ENCODE measurements at regions not wholly inside any gene's neighbourhood (a gene's known extent, or its start where the extent isn't known, plus 50 kb on each side); places are given as distances from the start of the nearest gene placed in this dataset.

DNA sequence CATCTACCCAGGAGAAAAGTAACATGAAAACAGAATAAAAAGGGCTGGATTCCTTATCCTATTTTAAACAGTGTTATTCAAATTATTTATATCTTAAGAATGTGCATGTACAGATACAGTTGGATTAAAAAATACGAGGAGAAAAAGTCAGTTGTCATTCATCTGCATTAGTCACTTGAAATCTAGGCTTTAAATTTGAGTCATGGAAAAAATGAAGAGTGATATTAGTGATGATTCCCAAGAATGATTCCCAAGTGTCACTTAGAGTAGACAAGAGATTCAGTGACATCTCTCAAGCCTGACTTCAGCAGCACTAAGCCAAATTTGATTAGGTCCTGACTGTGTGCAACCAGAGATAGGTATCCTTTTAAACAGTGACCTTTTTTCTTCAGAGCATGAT lies 394.2 kb downstream of the IRS1 start (continued):
- TF ChIP-seq REST (IDR thresholded peaks at IDR 0.05) (no peak), HOXB5 (CRISPR knock-in tag; IDR thresholded peaks at IDR 0.05) (no peak), TFCP2L1 (CRISPR knock-in tag; IDR thresholded peaks at IDR 0.05) (no peak), ESRRA (IDR thresholded peaks at IDR 0.05; ENCODE audit: borderline replicate concordance, low read length) (no peak), POLR2A (IDR thresholded peaks at IDR 0.05; ENCODE audit: low read length) (no peak), CHD4 (IDR thresholded peaks at IDR 0.05; ENCODE audit: borderline replicate concordance) (no peak), CBX2 (IDR thresholded peaks at IDR 0.05; ENCODE audit: borderline replicate concordance, low read depth) (no peak), NFE2L2 (conservative IDR thresholded peaks at IDR 0.05; ENCODE audit: low read length) (no peak)
- TF ChIP-seq, protein P1, sequence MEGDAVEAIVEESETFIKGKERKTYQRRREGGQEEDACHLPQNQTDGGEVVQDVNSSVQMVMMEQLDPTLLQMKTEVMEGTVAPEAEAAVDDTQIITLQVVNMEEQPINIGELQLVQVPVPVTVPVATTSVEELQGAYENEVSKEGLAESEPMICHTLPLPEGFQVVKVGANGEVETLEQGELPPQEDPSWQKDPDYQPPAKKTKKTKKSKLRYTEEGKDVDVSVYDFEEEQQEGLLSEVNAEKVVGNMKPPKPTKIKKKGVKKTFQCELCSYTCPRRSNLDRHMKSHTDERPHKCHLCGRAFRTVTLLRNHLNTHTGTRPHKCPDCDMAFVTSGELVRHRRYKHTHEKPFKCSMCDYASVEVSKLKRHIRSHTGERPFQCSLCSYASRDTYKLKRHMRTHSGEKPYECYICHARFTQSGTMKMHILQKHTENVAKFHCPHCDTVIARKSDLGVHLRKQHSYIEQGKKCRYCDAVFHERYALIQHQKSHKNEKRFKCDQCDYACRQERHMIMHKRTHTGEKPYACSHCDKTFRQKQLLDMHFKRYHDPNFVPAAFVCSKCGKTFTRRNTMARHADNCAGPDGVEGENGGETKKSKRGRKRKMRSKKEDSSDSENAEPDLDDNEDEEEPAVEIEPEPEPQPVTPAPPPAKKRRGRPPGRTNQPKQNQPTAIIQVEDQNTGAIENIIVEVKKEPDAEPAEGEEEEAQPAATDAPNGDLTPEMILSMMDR (IDR thresholded peaks at IDR 0.05), result no peak
- TF ChIP-seq, protein P2, sequence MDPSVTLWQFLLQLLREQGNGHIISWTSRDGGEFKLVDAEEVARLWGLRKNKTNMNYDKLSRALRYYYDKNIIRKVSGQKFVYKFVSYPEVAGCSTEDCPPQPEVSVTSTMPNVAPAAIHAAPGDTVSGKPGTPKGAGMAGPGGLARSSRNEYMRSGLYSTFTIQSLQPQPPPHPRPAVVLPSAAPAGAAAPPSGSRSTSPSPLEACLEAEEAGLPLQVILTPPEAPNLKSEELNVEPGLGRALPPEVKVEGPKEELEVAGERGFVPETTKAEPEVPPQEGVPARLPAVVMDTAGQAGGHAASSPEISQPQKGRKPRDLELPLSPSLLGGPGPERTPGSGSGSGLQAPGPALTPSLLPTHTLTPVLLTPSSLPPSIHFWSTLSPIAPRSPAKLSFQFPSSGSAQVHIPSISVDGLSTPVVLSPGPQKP (IDR thresholded peaks at IDR 0.05; ENCODE audit: low read depth, low read length), result no peak
- TF ChIP-seq, protein P3, sequence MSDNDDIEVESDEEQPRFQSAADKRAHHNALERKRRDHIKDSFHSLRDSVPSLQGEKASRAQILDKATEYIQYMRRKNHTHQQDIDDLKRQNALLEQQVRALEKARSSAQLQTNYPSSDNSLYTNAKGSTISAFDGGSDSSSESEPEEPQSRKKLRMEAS (IDR thresholded peaks at IDR 0.05), result no peak

GRCh38 chr2:226403369-226403768 lies 396.3 kb downstream of the IRS1 start:
- DNase-seq (ENCODE audit: low read depth in 1 of 2, low spot score in 1 of 2), result peak; percentile 21 to 95
- ChIA-PET CTCF (interaction anchor here (0.6 to 1.6 kb wide), 2 partner anchors 397 to 678 kb away, joined by 3 to 4 read pairs; no protein-coding TSS in a partner anchor), POLR2A (interaction anchor here (0.6 to 1.5 kb wide), 10 partner anchors 8 to 396 kb away, joined by 3 to 5 read pairs (median 3); no protein-coding TSS in a partner anchor)
- peak; percentile 93 to 96 for ATAC-seq
- H3K27ac ChIP-seq, result peak overlapping the region; percentile 74 to 83
- no peak overlapping the region for H3K4me3 ChIP-seq
- no peak for FAIRE-seq
- peaks cover 26% of the 10 kb centered on the region for H3K9me3 ChIP-seq
- H3K4me1 ChIP-seq, result peaks cover 29% of the 10 kb centered on the region
- WGBS (ENCODE audit: missing lambda C conversion rate), result 4% methylated on average over 2 of the region's 2 CpGs
- H3K4me2 ChIP-seq, result peak overlapping the region; percentile 58
- TF ChIP-seq, protein P3 (IDR thresholded peaks at IDR 0.05), result peak; percentile 54; the same call in 1 of the 2 replicates
- TF ChIP-seq FOSL2 (IDR thresholded peaks at IDR 0.05), result peak; percentile 76
- peak; percentile 92 for TF ChIP-seq FOSL2 (CRISPR knock-in tag; IDR thresholded peaks at IDR 0.05)
- peak; percentile 26; the same call in 1 of the 2 replicates for TF ChIP-seq HOXB13 (CRISPR knock-in tag; IDR thresholded peaks at IDR 0.05; ENCODE audit: low read depth)
- TF ChIP-seq, protein P4, sequence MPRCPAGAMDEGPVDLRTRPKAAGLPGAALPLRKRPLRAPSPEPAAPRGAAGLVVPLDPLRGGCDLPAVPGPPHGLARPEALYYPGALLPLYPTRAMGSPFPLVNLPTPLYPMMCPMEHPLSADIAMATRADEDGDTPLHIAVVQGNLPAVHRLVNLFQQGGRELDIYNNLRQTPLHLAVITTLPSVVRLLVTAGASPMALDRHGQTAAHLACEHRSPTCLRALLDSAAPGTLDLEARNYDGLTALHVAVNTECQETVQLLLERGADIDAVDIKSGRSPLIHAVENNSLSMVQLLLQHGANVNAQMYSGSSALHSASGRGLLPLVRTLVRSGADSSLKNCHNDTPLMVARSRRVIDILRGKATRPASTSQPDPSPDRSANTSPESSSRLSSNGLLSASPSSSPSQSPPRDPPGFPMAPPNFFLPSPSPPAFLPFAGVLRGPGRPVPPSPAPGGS (IDR thresholded peaks at IDR 0.05), result peak; percentile 98
- TF ChIP-seq, protein P5, sequence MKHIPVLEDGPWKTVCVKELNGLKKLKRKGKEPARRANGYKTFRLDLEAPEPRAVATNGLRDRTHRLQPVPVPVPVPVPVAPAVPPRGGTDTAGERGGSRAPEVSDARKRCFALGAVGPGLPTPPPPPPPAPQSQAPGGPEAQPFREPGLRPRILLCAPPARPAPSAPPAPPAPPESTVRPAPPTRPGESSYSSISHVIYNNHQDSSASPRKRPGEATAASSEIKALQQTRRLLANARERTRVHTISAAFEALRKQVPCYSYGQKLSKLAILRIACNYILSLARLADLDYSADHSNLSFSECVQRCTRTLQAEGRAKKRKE (CRISPR knock-in tag; IDR thresholded peaks at IDR 0.05; ENCODE audit: low read depth), result no peak
- no peak for TF ChIP-seq TP53 (CRISPR knock-in tag; IDR thresholded peaks at IDR 0.05)
- TF ChIP-seq MAFK (IDR thresholded peaks at IDR 0.05; ENCODE audit: partially characterized antibody), result peak; percentile 47
- peak; percentile 80 for TF ChIP-seq SMC3 (IDR thresholded peaks at IDR 0.05)
- no peak for TF ChIP-seq ZFP36 (IDR thresholded peaks at IDR 0.05; ENCODE audit: borderline replicate concordance, partially characterized antibody)
- TF ChIP-seq PHF8 (IDR thresholded peaks at IDR 0.05; ENCODE audit: borderline replicate concordance, low read depth), result no peak
- TF ChIP-seq GATA3 (IDR thresholded peaks at IDR 0.05; ENCODE audit: borderline replicate concordance), result peak; percentile 100
- peak; percentile 50 to 84; a peak in 4 of 5 replicates for TF ChIP-seq RAD21 (conservative IDR thresholded peaks at IDR 0.05 in 1 of 2, IDR thresholded peaks at IDR 0.05 in 1 of 2)
- no peak for TF ChIP-seq POLR2A (IDR thresholded peaks at IDR 0.05; ENCODE audit: low read length)
- peak; percentile 96 for TF ChIP-seq EP300 (IDR thresholded peaks at IDR 0.05)
- TF ChIP-seq, protein P6, sequence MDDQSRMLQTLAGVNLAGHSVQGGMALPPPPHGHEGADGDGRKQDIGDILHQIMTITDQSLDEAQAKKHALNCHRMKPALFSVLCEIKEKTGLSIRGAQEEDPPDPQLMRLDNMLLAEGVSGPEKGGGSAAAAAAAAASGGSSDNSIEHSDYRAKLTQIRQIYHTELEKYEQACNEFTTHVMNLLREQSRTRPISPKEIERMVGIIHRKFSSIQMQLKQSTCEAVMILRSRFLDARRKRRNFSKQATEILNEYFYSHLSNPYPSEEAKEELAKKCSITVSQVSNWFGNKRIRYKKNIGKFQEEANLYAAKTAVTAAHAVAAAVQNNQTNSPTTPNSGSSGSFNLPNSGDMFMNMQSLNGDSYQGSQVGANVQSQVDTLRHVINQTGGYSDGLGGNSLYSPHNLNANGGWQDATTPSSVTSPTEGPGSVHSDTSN (IDR thresholded peaks at IDR 0.05), result peak; percentile 59
- TF ChIP-seq JUN (IDR thresholded peaks at IDR 0.05), result peak; percentile 94 to 97
- TF ChIP-seq JUNB (IDR thresholded peaks at IDR 0.05), result peak; percentile 96
- no peak for TF ChIP-seq ZC3H11A (IDR thresholded peaks at IDR 0.05)
- TF ChIP-seq CEBPB (IDR thresholded peaks at IDR 0.05), result peak; percentile 94 to 96
- TF ChIP-seq, protein P7, sequence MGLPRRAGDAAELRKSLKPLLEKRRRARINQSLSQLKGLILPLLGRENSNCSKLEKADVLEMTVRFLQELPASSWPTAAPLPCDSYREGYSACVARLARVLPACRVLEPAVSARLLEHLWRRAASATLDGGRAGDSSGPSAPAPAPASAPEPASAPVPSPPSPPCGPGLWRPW (IDR thresholded peaks at IDR 0.05), result peak; percentile 89

All from A549 (cell line).